Amniotic stem cell (primary cell): ENCODE measurements at regions not wholly inside any gene's neighbourhood (a gene's known extent, or its start where the extent isn't known, plus 50 kb on each side); places are given as distances from the start of the nearest gene placed in this dataset.
"Not testable (repeated sequence)": the region's sequence is repeated elsewhere in the genome, so short reads cannot be mapped to it uniquely, and the experiment has no call there.

Source experiments
- DNase-seq: peaks from one replicate; lab custom pipeline; 2025; lab: John Stamatoyannopoulos, UW

DNA sequence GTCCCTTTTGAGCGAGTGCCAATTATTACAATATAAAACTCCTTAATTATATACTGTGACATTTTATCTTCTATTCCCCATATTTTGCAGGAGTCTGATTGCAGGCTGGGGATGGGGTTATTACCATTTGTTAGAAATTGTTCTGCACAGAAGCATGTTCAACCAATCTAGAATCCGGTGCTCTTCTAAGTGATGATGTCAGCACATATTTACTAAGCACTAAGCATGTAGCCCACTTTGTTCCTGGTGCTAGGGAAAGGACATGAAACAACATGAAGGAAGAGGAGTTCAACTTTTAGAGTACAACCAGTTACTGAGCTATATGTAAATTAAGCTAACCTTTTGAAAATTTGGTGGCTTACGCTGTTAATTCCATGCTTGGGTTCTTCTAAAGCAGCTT, 52.8 kb upstream of the IL1RAPL2 start:
- DNase-seq = no peak

DNA sequence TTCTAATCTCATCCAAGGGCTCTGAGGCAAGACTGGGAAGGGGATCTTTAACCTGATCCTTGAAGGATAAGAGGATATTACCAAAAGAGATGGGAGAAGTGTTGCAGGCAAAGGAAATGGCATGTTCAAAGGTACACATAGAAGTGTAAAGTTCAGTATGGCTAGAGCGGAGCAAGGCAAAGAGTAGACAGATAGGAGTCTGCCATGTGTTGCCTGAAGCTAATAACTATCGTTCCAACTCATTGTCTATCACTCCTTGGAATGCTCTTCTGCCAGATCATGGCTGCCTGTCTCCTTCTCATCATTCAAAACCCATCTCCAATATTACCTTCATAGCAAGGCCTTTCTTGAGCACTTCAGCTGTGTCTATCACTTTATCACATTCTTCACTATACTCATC, 55.2 kb upstream of the IL1RAPL2 start:
- DNase-seq = no peak

DNA sequence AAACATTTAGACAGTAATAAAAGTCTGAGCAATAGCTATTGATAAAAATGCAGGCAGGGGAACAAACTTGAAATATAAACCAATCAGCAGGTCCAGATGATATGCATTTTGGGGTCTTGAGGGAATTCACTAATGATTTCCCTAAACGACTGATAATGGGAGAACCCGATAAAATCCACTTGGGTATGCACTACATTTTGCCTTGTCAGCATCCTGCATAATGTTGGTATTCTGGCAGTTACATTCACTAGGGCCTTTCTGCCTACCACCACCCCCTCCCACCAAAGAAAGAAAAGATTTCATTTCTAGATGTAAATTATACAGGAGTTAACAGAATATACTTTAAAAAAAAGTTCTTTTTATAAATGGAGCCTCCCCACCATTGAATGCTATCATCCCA, 63.5 kb upstream of the IL1RAPL2 start:
- no peak for DNase-seq

DNA sequence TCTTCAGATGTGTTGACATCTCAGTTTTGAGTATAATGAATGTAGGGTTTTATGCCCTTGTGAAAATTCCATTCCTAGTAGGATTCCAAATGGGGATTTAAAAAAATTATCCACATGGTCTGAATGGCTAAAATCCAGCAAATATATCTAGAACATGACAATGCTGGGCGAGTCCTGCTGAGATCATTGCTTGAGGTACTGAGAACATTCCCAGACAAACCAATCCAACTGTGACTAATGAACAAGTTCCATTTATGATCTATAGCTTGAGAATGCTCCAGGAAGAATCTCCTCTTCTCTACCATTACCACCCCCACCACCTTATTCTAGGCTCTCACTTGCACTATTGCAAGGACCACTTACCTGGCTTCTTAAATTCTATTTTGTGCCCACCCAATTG, 77.2 kb upstream of the IL1RAPL2 start:
- DNase-seq = no peak

DNA sequence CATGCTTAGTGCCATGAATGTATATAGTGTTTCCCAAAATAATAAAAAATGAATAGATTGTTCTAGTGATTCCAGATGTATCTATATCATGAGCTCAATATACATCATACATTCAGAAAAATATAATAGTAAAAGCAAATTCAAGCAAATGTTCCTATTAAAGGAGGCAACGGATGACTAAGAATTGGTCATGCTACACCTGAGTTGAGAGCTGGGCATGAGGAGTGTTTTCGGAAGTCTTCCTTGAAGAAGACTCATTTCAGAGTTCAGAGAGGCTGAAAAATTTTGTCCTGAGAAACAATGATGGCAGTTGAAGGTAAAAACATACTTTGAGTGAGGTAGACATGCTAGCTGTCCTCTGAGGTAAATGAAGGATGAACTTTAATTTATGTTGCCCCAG, 79.3 kb upstream of the IL1RAPL2 start:
- DNase-seq = no peak

DNA sequence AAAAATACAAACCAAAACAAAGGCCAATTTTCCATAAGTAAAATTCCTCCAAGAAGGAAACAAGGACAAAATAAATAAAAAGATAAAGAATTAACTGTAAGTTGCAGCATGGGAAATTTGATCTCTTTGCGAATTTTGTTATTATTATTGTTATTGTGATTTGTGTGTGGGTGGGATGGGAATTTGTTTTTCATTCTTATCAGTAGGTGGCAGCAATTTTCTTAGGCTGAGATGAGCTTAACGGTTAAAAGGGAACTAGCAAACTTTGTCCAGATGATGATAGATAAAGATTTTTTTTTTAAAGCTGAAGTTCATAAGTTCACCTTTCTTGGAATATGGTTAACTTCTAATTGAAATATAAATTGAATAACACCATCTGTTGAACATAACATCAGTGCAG, 83.2 kb upstream of the IL1RAPL2 start:
- DNase-seq = no peak

DNA sequence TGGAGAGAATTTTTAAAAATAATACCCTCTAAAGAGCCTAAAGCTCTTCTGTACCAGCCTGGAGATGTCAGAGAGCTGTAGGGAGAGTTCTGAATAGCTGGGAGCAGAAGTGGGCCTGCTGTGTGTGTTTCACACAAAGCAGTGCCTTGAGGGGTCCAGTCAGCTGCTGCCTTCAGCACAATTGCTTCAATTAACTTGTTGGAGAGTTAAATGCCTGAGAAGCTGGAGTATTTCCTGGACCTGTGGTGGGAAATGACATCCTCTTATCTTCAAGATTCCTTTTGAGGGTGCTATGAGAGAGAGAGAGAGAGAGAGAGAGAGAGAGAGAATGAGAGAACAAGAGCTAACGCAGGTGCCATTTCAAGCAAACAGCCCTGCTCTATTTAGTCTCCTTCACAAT, 96.2 kb upstream of the IL1RAPL2 start:
- no peak for DNase-seq

DNA sequence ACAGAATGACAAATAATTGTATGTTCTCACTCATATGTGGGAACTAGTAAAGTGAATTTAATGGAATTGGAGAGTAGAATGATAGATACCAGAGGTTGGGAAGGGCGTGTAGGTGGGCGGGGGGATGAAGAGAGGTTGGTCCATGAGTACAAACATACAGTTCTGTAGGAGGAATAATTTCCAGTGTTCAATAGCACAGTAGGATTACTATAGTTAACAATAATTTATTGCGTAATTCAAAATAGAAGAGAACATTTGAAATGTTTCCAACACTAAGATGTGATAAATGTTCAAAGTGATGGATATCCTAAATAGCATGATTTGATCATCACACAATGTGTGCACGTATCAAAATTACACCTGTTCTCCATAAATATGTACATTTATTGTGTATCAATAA, 106.2 kb upstream of the IL1RAPL2 start:
- DNase-seq = no peak

DNA sequence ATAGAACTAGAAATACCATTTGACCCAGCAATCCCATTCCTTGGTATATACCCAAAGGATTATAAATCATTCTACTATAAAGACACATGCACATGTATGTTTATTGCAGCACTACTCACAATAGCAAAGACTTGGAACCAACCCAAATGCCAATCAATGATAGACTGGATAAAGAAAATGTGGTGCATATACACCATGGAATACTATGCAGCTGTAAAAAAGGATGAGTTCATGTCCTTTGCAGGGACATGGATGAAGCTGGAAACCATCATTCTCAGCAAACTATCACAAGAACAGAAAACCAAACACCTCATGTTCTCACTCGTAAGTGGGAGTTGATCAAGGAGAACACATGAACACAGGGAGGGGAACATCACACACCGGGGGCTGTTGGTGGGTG, 108.9 kb upstream of the IL1RAPL2 start:
- not testable (repeated sequence) for DNase-seq

DNA sequence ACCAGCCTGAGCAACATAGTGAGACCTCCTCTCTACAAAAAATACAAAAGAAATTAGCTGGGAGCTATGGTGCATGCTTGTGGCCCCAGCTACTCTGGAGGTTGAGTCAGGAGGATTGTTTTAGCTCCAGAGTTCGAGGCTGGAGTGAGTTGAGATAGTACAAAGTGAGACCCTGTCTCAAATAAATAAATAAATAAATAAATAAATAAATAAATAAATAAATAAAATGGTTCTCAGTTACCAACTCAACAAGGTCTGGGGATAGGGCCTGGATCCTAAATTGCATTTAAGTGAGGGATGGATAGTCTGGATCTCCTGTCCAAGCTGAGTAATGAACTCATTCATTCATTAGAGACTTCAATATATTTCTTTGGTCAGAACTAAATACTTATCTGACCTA, 115.7 kb upstream of the IL1RAPL2 start:
- DNase-seq = no peak

DNA sequence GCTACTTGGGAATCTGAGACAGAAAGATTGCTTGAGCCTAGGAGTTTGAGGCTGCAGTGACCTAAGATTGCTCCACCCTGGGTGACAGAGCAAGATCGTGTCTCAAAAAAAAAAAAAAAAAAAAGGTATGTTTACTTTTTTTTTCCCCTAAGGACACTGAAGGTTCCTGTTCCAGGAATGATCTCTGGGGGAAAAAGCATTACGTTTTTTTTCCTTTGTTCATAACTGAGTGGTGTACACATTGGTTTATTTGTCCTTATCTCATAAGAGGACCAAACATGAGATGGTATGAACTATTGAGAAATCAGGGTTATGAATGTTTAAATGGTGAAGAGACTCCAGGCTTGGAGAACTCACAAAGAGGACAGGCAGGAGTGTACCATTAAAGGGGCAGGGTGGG, 120.4 kb upstream of the IL1RAPL2 start:
- no peak for DNase-seq

DNA sequence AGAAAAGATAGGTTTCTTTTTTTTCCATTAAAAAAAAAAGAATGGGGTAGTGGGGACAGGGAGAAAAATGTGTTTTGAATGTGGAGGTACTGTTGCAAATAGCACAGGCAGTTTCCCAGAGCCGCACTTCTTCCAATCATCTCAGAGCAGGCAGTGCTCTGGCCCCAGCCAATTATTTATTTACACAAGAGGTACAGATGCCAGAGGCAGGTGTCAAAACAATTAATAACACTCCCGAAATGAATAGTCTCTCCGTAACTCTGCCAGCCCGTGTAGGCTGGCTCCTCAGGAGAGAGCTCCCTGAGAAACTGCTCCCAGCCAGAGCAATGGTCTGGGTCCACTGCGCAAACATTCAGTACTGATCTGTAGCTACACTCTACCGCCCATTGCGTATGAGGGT, 130.8 kb upstream of the IL1RAPL2 start:
- no peak for DNase-seq

DNA sequence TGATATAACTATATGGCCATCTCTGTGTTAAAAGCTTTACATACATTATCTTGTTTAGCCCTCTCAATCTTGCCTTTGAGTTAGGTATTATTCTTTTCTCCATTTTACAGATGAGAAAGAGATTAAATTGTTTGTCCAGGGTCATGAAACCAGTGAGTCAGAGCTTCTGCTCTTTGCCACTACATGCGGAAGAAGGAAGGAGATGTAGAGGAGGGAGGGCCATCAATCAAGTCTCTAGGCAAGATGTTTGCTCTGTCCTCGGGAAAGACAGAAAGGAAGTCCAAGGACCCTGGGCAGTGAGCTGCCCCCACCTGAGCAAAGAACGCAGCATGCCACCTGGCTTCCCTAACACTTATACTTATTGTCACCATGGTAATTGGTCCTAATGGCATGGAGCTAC, 133.7 kb upstream of the IL1RAPL2 start:
- DNase-seq = no peak

DNA sequence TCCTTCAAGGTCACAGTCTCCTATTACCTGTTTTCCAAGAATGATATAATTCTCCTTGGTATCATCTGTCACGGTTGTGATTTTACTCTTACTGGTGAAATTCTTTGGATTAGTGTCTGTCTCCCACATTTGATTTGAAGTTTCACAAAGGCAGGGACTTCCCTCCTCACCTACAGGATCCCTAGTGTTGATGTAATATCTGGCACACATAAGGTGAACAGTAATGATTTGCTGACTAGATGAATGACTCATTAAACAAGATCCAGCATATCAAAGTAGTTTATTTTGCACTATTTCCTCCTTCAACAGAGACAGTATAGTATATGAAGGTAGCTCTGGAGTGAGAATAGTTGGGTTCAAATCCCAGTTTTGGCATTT, 135.3 kb upstream of the IL1RAPL2 start:
- no peak for DNase-seq

DNA sequence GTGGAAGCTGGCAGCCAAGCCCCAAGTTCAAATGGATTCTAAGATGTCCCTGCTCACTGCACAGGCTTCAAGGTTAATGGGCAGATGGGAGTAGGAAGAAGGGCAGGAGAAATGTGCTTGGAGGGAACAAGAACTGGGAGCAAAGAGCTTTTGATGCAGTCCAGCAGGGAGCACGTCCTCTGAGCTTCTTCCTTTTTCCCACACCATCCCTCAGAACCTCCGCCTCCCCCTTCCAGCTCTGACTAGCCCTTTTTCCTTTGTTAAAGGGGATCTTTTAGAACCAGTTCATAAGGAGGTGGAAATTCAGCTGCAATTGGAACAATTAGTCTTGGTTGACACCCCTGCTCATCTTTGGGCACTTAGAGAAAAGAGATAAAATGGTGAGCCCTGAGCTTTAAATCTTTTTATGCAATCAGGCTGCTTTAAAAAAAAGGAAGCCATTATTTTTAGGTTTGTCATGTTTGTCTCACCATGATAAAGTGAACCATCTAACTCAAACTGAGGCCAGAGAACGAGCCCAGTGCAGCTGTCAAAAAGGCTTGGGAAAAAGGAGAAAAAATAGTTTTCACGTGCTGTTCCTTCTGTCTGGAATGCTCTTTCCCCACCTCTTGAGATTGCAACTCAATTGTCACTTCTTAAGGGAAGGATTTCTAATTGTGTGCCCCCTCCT, 135.8 kb upstream of the IL1RAPL2 start:
- no peak for DNase-seq

DNA sequence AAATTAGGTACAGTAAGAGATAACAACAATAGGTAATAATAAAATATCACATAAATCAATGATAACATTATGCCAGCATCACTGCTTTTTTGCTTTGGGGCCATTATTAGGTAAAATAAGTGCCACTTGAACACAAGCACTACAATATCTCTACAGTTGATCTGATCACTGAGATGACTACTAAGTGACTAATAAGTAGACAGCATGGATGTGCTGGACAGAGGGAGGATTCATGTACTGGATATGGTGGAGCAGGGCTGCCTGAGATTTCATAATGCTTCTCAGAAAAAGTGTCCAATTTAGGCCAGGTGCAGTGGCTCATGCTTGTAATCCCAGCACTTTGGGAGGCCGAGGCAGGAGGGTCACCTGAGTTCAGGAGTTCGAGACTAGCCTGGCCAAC, 137.8 kb upstream of the IL1RAPL2 start:
- no peak for DNase-seq

DNA sequence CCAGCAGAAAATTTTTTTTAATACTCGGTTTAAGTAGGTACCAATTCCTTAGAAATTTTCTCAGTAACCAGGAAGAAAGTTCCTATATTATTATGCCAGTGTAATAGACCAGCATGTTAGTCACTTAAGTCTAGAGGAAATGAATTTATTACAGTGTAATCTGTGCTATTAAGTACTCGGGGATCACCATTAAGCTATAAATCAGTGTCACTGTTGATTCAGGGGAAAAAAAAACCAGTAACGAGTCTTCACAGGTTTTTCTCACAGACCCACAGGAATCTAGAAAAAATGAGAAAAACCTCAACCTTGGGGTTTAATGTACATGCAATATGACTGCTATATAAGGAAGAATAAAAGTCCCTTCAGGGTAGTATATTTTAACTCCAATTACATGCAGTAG, 138.3 kb upstream of the IL1RAPL2 start:
- no peak for DNase-seq

DNA sequence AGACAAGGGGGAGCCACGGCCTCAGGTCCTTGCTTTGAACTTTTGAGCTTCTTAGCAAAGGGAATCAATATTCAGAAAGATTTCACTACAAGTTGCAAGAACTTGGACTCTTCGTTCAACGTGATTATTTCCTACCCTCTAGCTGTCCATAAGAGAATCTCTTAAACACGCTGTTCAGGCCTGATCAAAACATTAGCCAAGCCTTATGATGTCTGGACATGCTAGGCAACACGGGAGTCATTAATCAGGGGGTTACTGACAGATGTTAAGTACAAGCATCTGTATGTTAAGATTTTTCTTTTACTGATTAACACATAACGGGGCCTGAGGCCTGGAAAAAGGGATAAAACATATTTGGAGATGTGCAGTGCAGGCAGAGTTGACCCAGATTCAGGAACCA, 138.9 kb upstream of the IL1RAPL2 start:
- DNase-seq = no peak

DNA sequence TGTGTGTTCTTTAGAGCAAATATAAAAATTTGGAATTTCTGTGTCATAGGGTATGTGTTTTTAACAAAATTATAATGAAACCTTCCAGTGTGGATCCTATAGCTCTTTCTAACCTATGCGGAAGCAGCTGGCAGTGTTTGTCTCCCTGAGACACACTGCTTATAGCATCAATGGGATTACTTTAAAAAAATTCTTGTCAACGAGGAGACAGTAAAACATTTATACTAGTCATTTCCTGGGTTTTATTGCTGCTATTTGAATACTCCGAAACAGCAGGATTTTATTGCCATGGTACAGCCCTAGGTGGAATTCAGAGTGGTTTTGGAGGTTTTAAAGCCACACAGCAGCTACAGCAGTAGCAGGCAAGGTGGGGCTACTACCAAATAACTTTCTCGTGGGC, 145.1 kb upstream of the IL1RAPL2 start:
- DNase-seq = no peak

DNA sequence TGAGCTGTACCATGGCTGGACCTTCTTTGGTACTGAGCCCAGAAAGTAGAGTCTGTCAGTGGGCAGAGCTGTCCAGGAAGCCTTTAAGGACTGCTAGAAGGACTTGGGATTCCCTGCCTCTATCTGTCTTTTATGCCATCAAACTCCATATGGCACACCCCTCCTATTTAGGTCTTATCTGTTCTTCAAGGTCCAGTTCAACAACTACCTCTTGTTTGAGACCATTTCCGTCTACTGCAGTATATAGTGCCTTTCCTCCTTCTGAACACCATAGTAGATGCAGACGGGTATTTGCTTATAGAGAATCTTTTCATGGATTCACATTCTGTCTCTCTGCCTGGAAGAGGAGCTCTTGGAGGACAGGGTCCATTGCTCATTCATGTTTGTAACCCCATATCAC, 146.1 kb upstream of the IL1RAPL2 start:
- no peak for DNase-seq

DNA sequence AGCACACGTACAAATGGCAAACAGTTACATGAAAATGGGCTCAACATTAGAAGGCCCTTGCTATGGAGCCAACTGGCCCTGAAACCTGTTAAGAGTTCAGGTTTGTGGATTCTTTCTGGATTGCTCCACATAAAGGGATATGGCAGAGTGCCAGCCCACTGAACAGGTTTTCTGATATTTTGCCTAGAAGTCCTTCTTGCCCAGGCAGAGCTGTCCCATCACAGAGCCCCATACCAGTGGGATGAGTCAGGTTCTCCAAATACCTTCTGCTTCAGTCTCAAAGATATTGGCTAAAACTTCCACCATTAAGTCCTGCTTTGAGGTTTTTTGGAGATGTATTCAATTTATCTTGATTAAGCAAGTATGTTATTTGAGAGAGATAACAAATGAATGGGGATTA, 146.8 kb upstream of the IL1RAPL2 start:
- no peak for DNase-seq

DNA sequence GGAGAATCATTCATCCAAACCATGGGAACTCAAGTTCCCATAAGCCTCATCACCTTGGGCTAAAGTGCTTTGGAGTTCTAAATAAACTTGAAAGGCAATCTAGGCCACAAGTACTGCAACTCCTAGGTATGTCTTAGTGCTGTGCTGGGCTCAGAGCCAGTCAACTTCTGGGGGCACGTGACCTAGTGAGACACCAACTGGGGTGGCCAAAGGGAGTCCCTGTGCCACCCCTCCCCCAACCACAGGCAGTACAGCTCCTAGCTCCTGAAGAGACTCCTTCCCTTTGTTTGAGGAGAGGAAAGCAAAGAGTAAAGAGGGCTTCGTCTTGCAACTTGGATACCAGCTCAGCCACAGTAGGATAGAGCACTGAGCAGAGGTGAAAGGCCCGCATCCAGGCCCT, 154.2 kb upstream of the IL1RAPL2 start:
- no peak for DNase-seq

DNA sequence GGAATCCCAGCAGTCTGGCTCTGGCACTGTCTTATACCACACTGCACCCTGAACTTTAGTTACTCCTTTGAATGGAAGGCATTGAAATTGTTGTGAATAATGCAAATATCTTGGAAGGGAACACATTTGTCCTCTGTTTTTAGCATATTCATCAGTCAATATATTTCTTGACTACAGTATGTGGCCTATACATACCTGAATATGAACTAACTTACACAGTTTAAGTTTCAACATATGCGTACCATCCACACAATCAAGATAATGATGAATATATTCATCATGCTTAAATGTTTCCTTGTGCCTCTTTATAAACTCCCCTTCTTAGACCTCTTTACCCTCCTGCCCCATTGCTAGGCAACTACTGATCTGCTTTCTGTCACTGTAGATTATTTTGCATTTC, 145.7 kb upstream of the ESX1 start:
- DNase-seq = no peak

DNA sequence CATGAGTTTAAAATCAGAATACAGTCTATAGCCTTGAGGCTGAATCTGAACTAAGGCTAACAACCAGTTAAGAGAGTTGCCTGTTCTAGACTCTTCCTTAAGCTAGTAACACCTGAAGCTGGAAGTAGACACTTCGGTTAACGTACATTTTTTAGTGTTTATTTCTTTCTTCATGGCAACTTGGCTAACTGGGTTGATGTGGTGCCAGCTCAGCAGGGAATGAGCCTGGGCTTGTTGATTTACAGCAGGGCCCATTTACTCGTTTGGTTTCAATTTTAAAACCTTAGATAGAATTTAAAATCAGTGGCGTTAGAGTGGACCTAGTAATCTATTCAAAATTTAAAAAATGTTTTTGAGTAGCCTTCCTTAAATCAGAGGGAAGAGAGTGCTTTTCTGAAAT, 137.6 kb upstream of the ESX1 start:
- no peak for DNase-seq

DNA sequence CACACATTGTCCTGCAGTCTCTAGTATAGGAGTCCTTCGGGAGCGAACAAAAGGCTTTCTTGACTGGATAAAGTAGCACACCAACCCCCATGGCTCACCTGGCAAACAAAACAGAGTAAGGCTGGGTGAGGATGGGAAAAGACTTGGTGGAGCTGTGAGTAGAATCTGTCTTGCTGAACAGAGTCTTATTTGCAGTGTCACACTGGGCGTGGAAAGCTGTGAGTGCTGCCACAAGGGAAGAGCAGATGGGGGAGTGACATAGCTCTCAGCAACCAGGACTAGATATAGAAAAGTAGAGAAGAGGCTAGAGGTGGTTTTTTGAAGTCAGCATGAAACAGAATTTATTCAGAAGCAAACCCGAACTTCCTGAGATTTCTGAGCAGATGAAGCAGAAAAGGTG, 137.2 kb upstream of the ESX1 start:
- no peak for DNase-seq
